ENCODE measurements at regions not wholly inside any gene's neighbourhood (a gene's known extent, or its start where the extent isn't known, plus 50 kb on each side); places are given as distances from the start of the nearest gene placed in this dataset.

- no peak overlapping the region for H3K14ac ChIP-seq (replicated peaks; ENCODE audit: low read depth, low read length)
- no peak overlapping the region for H3K4me3 ChIP-seq (ENCODE audit: insufficient read depth, low read depth, low read length)
- H4K8ac ChIP-seq (ENCODE audit: low read depth in 2 of 2, low read length in 2 of 2): no peak overlapping the region
- in situ Hi-C loops (cut with MboI; ENCODE audit: low sequenced_read_pairs): no loop called here
- POLR2A ChIA-PET (ENCODE audit: unreplicated experiment): no interaction called here
- DNase-seq: no peak
- H4K20me1 ChIP-seq (ENCODE audit: insufficient read depth, low read length): no peaks in the 10 kb centered on the region
- no peak for ATAC-seq (ENCODE audit: low read depth)
- BruUV-seq (replicated peaks): no TSS peak
- no peak overlapping the region for H2BK5ac ChIP-seq (ENCODE audit: low read depth, low read length, poor library complexity, severe bottlenecking)
- no peak overlapping the region for H2AK5ac ChIP-seq (ENCODE audit: low read depth, low read length)
- no peak overlapping the region for H3K27ac ChIP-seq (ENCODE audit: insufficient read depth, low read length)
- no peaks in the 10 kb centered on the region for H3K27me3 ChIP-seq (ENCODE audit: control insufficient read depth, insufficient read depth, low read length)
- no peak overlapping the region for H2BK120ac ChIP-seq (ENCODE audit: low read depth, low read length)
- H3K56ac ChIP-seq (ENCODE audit: extremely low read depth, insufficient read depth, low read length): no peak overlapping the region
- no peak overlapping the region for H2BK15ac ChIP-seq (ENCODE audit: low read depth, low read length)
- no peaks in the 10 kb centered on the region for H3K79me1 ChIP-seq (ENCODE audit: low read depth in 1 of 2, low read length in 2 of 2)
- H3K4ac ChIP-seq (ENCODE audit: low read depth, low read length): no peak overlapping the region
- 40% methylated on average over 1 of the region's 3 CpGs; no CpG with 5 or more reads in 1 of the 2 experiments for WGBS, 2 experiments (ENCODE audit: extremely low coverage in 2 of 2, insufficient read length in 1 of 2)
- dilution Hi-C loops (cut with HindIII; ENCODE audit: low sequenced_read_pairs, unreplicated experiment): no loop called here
- TF ChIP-seq CTCF (conservative IDR thresholded peaks at IDR 0.05; ENCODE audit: low read depth, low read length) (no peak), SMC3 (IDR thresholded peaks at IDR 0.05; ENCODE audit: low read depth, low read length) (no peak), RCOR1 (IDR thresholded peaks at IDR 0.05; ENCODE audit: insufficient replicate concordance, low read length) (no peak), FOS (IDR thresholded peaks at IDR 0.05; ENCODE audit: low read depth, low read length) (no peak), POLR2A (IDR thresholded peaks at IDR 0.05; ENCODE audit: low read depth, low read length) (no peak), BHLHE40 (IDR thresholded peaks at IDR 0.05; ENCODE audit: low read depth, low read length) (no peak), RAD21 (IDR thresholded peaks at IDR 0.05; ENCODE audit: low read length) (no peak), MXI1 (IDR thresholded peaks at IDR 0.05; ENCODE audit: borderline replicate concordance, low read depth, low read length) (no peak), MAZ (IDR thresholded peaks at IDR 0.05; ENCODE audit: borderline replicate concordance, low read depth, low read length) (no peak), USF2 (IDR thresholded peaks at IDR 0.05; ENCODE audit: low read depth, low read length) (no peak), MAFK (IDR thresholded peaks at IDR 0.05; ENCODE audit: low read depth, low read length) (no peak)
- CTCF ChIA-PET: no interaction called here
- no peak overlapping the region for H2BK20ac ChIP-seq (ENCODE audit: low read depth, low read length)
- peaks cover 4% of the 10 kb centered on the region for H3K9me3 ChIP-seq (ENCODE audit: control insufficient read depth, insufficient read depth, low read length)
- H4K5ac ChIP-seq (ENCODE audit: low read depth, low read length): no peak overlapping the region
- H3K18ac ChIP-seq (ENCODE audit: low read depth, low read length): no peak overlapping the region
- H3K4me2 ChIP-seq (ENCODE audit: low read depth, low read length): no peak overlapping the region
- intact Hi-C loops (cut with micrococcal nuclease): no loop called here
- no peak overlapping the region for H2AFZ ChIP-seq (replicated peaks; ENCODE audit: low read length, poor library complexity)
- no peak overlapping the region for H4K91ac ChIP-seq (ENCODE audit: insufficient read depth, low read depth, low read length)
- H2AK9ac ChIP-seq (replicated peaks; ENCODE audit: low read depth, low read length, poor library complexity): no peak overlapping the region
- H3K9ac ChIP-seq (ENCODE audit: low read depth, low read length): no peak overlapping the region
- H3K23ac ChIP-seq (ENCODE audit: low read depth, low read length): no peak overlapping the region
- H3K9me1 ChIP-seq (ENCODE audit: insufficient read depth, low read length): no peaks in the 10 kb centered on the region
- no peaks in the 10 kb centered on the region for H3K36me3 ChIP-seq (ENCODE audit: control insufficient read depth, insufficient read depth, low read length)
- H3K4me1 ChIP-seq (ENCODE audit: control insufficient read depth, insufficient read depth, low read length): no peaks in the 10 kb centered on the region
Observed at GRCh38 chr6:40125680-40126394, 191.6 kb upstream of the MOCS1 start.

Measured in IMR-90 (cell line).